ENCODE measurements at regions not wholly inside any gene's neighbourhood (a gene's known extent, or its start where the extent isn't known, plus 50 kb on each side); places are given as distances from the start of the nearest gene placed in this dataset.

- TF ChIP-seq JUND (IDR thresholded peaks at IDR 0.05) (no peak), FOXJ3 (CRISPR knock-in tag; IDR thresholded peaks at IDR 0.05) (no peak), ELF1 (IDR thresholded peaks at IDR 0.05) (no peak)
Observed at GRCh38 chr10:27621461-27621860, 117.4 kb downstream of the RAB18 start (continued).

DNA sequence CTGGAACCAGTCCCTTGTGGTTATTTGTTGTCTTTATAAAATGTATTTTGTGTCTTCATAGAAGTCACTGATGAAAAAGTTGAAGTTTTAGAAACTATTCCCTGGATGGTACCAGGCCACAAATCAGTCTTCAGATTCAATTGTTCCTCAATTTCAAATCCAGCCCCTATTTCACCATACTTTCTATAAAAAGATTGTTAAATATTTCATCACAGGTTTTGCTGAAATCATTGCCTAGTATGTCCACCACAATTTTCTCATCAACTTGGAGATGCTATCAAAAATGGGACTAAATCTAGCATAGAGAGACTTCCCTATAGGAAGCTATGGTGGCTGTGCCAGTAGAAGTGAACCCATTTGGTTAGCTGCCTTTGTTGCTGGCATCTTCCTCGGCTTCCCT is 118.5 kb downstream of the RAB18 start:
- no peaks in the 10 kb centered on the region for H3K9me3 ChIP-seq
- DNase-seq: no peak
- H3K36me3 ChIP-seq (replicated peaks in 1 of 2; ENCODE audit: control insufficient read depth in 1 of 2, insufficient read depth in 2 of 2, low read length in 1 of 2): no peaks in the 10 kb centered on the region
- TF ChIP-seq GATA2 (CRISPR knock-in tag; IDR thresholded peaks at IDR 0.05): no peak
- no peak for TF ChIP-seq NRF1 (IDR thresholded peaks at IDR 0.05; ENCODE audit: low read depth, low read length)
- no peak for TF ChIP-seq PBX3 (IDR thresholded peaks at IDR 0.05)
- no peak for TF ChIP-seq NFIC (IDR thresholded peaks at IDR 0.05; ENCODE audit: borderline replicate concordance)
- TF ChIP-seq MEF2A (IDR thresholded peaks at IDR 0.05; ENCODE audit: borderline replicate concordance, low read depth): no peak
- no peak for TF ChIP-seq USF2 (IDR thresholded peaks at IDR 0.05; ENCODE audit: borderline replicate concordance, low read depth, low read length)
- no peak for TF ChIP-seq GABPA (IDR thresholded peaks at IDR 0.05; ENCODE audit: low read depth)
- TF ChIP-seq, protein P1, sequence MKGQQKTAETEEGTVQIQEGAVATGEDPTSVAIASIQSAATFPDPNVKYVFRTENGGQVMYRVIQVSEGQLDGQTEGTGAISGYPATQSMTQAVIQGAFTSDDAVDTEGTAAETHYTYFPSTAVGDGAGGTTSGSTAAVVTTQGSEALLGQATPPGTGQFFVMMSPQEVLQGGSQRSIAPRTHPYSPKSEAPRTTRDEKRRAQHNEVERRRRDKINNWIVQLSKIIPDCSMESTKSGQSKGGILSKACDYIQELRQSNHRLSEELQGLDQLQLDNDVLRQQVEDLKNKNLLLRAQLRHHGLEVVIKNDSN (IDR thresholded peaks at IDR 0.05; ENCODE audit: borderline replicate concordance, low read depth): no peak
- TF ChIP-seq EP300 (IDR thresholded peaks at IDR 0.05; ENCODE audit: borderline replicate concordance in 1 of 2, low read depth in 1 of 2, low read length in 1 of 2): no peak
- no peak for TF ChIP-seq POLR2AphosphoS5 (IDR thresholded peaks at IDR 0.05; ENCODE audit: low read depth, low read length)
- no peak for TF ChIP-seq TCF12 (IDR thresholded peaks at IDR 0.05)
- TF ChIP-seq JUND (IDR thresholded peaks at IDR 0.05): no peak
- no peak overlapping the region for H2AFZ ChIP-seq (ENCODE audit: low read depth)
- peaks cover 41% of the 10 kb centered on the region for H3K27me3 ChIP-seq (ENCODE audit: insufficient read depth)
- H3K27ac ChIP-seq (ENCODE audit: low read depth in 2 of 2, low read length in 1 of 2): no peak overlapping the region
- no peaks in the 10 kb centered on the region for H3K4me1 ChIP-seq (ENCODE audit: control insufficient read depth in 1 of 2, insufficient read depth in 2 of 2, low read depth in 1 of 2, low read length in 1 of 2)
- 0% methylated on average over 1 of the region's 1 CpG for WGBS (ENCODE audit: low lambda C conversion rate)
- H3K4me2 ChIP-seq: no peak overlapping the region
- no peaks in the 10 kb centered on the region for H4K20me1 ChIP-seq (ENCODE audit: insufficient read depth)
- ChIA-PET CTCF (no interaction called here), POLR2A (no interaction called here)
- H3K9me2 ChIP-seq: no peaks in the 10 kb centered on the region
- no peak overlapping the region for H3K4me3 ChIP-seq (ENCODE audit: low read depth in 2 of 2, low read length in 1 of 2)
- no peak overlapping the region for H3K9ac ChIP-seq
- no peaks in the 10 kb centered on the region for H3K79me2 ChIP-seq (ENCODE audit: insufficient read depth)
- H3F3A ChIP-seq (replicated peaks; ENCODE audit: insufficient read depth): no peaks in the 10 kb centered on the region

Data from SK-N-SH (cell line).